GM18498 (cell line): ENCODE measurements at regions not wholly inside any gene's neighbourhood (a gene's known extent, or its start where the extent isn't known, plus 50 kb on each side); places are given as distances from the start of the nearest gene placed in this dataset.

Experiments used
- ATAC-seq: cut with Tn5 transposase; IDR thresholded peaks from one replicate; pipeline ENCODE4 v1.9.1; 2021; ENCODE audit warnings: mild to moderate bottlenecking, moderate library complexity; ENCODE audit not compliant: unreplicated experiment

- ATAC-seq, result no peak
Measured at GRCh38 chr2:234286956-234287355, 209.9 kb downstream of the ARL4C start.

GRCh38 chr2:234286118-234286598 lies 210.7 kb downstream of the ARL4C start:
- no peak for ATAC-seq

- ATAC-seq, result no peak
Measured at GRCh38 chr2:234285541-234285940, 211.3 kb downstream of the ARL4C start.

GRCh38 chr2:234279637-234280036 lies 217.2 kb downstream of the ARL4C start:
- ATAC-seq, result no peak

GRCh38 chr2:234278556-234279255 lies 218.2 kb downstream of the ARL4C start:
- ATAC-seq, result no peak

- ATAC-seq, result no peak
Measured at GRCh38 chr2:234275515-234275914, 221.4 kb downstream of the ARL4C start.

GRCh38 chr2:234273887-234274584 lies 222.8 kb downstream of the ARL4C start:
- no peak for ATAC-seq

GRCh38 chr2:234272069-234272850 lies 221.8 kb downstream of the SPP2 start:
- ATAC-seq, result no peak

- ATAC-seq, result no peak
Measured at GRCh38 chr2:234271338-234271737, 220.8 kb downstream of the SPP2 start.

- ATAC-seq, result no peak
Measured at GRCh38 chr2:234269769-234270204, 219.3 kb downstream of the SPP2 start.

GRCh38 chr2:234267534-234267933 lies 217.0 kb downstream of the SPP2 start:
- no peak for ATAC-seq

GRCh38 chr2:234266952-234267351 lies 216.4 kb downstream of the SPP2 start:
- ATAC-seq, result no peak

GRCh38 chr2:234265206-234265605 lies 214.7 kb downstream of the SPP2 start:
- ATAC-seq, result no peak

GRCh38 chr2:234261736-234262135 lies 211.2 kb downstream of the SPP2 start:
- no peak for ATAC-seq

GRCh38 chr2:234259440-234259839 lies 208.9 kb downstream of the SPP2 start:
- ATAC-seq, result no peak

- no peak for ATAC-seq
Measured at GRCh38 chr2:234258562-234259141, 208.2 kb downstream of the SPP2 start.

GRCh38 chr2:234257859-234258561 lies 207.5 kb downstream of the SPP2 start:
- ATAC-seq, result no peak

GRCh38 chr2:234256516-234256915 lies 206.0 kb downstream of the SPP2 start:
- ATAC-seq, result no peak

GRCh38 chr2:234254783-234255521 lies 204.4 kb downstream of the SPP2 start:
- ATAC-seq, result no peak

GRCh38 chr2:234252772-234253171 lies 202.3 kb downstream of the SPP2 start:
- ATAC-seq, result no peak
